ENCODE measurements at regions not wholly inside any gene's neighbourhood (a gene's known extent, or its start where the extent isn't known, plus 50 kb on each side); places are given as distances from the start of the nearest gene placed in this dataset.
"Not testable (repeated sequence)": the region's sequence is repeated elsewhere in the genome, so short reads cannot be mapped to it uniquely, and the experiment has no call there.

GRCh38 chr5:60436518-60436917 is 263.4 kb downstream of the DEPDC1B start:
- ATAC-seq (ENCODE audit: poor library complexity): no peak
- no peak for TF ChIP-seq CTCF (IDR thresholded peaks at IDR 0.05)
- no peak overlapping the region for H3K27ac Mint-ChIP-seq

GRCh38 chr5:60435808-60436207 is 264.2 kb downstream of the DEPDC1B start:
- Mint-ChIP-seq H3K4me3 (no peak overlapping the region), H3K4me1 (ENCODE audit: low read depth) (no peaks in the 10 kb centered on the region), H3K27me3 (no peaks in the 10 kb centered on the region), H3K36me3 (ENCODE audit: low read depth) (no peaks in the 10 kb centered on the region), H3K9me3 (no peaks in the 10 kb centered on the region), H3K27ac (no peak overlapping the region)
- no peak for DNase-seq
- ChIA-PET POLR2A (no interaction called here), CTCF (no interaction called here)
- H3K4me1 ChIP-seq (ENCODE audit: insufficient read depth, low read length): no peaks in the 10 kb centered on the region
- no peak for TF ChIP-seq CTCF (IDR thresholded peaks at IDR 0.05)
- H3K27ac ChIP-seq (ENCODE audit: low read depth in 1 of 2, low read length in 2 of 2): no peak overlapping the region
- peaks cover 0 to 7% of the 10 kb centered on the region in 2 experiments for H3K9me3 ChIP-seq (ENCODE audit: control insufficient read depth in 1 of 2, insufficient read depth in 1 of 2, low read length in 2 of 2)
- H3K27me3 ChIP-seq (ENCODE audit: control insufficient read depth in 1 of 2, insufficient read depth in 2 of 2, low read length in 2 of 2): no peaks in the 10 kb centered on the region
- no peak for ATAC-seq (ENCODE audit: poor library complexity)
- H3K4me3 ChIP-seq (ENCODE audit: low read length): no peak overlapping the region
- intact Hi-C loops (cut with DNase I, micrococcal nuclease): no loop called here
- H3K36me3 ChIP-seq (ENCODE audit: insufficient read depth, low read length): no peaks in the 10 kb centered on the region

More at GRCh38 chr5:60436518-60436917, 263.4 kb downstream of the DEPDC1B start:
- Histone ChIP-seq H3K27ac (ENCODE audit: low read depth in 1 of 2, low read length in 2 of 2) (no peak overlapping the region), H3K4me1 (ENCODE audit: insufficient read depth, low read length) (no peaks in the 10 kb centered on the region), H3K9me3 (ENCODE audit: control insufficient read depth in 1 of 2, insufficient read depth in 1 of 2, low read length in 2 of 2) (peaks cover 0 to 5% of the 10 kb centered on the region in 2 experiments), H3K4me3 (ENCODE audit: low read length) (no peak overlapping the region), H3K27me3 (ENCODE audit: control insufficient read depth in 1 of 2, insufficient read depth in 2 of 2, low read length in 2 of 2) (no peaks in the 10 kb centered on the region), H3K36me3 (ENCODE audit: insufficient read depth, low read length) (no peaks in the 10 kb centered on the region)
- ChIA-PET POLR2A (no interaction called here), CTCF (no interaction called here)
- H3K9me3 Mint-ChIP-seq: no peaks in the 10 kb centered on the region
- no peaks in the 10 kb centered on the region for H3K4me1 Mint-ChIP-seq (ENCODE audit: low read depth)
- DNase-seq: no peak
- intact Hi-C loops (cut with DNase I, micrococcal nuclease): no loop called here
- H3K27me3 Mint-ChIP-seq: no peaks in the 10 kb centered on the region
- no peak overlapping the region for H3K4me3 Mint-ChIP-seq
- no peaks in the 10 kb centered on the region for H3K36me3 Mint-ChIP-seq (ENCODE audit: low read depth)

- H3K27ac Mint-ChIP-seq; H3K27me3 Mint-ChIP-seq; intact Hi-C loops (cut with DNase I, micrococcal nuclease); H3K4me1 Mint-ChIP-seq (ENCODE audit: low read depth); CTCF ChIA-PET; H3K27ac ChIP-seq (ENCODE audit: low read depth in 1 of 2, low read length in 2 of 2); H3K9me3 Mint-ChIP-seq; H3K36me3 Mint-ChIP-seq (ENCODE audit: low read depth); H3K36me3 ChIP-seq (ENCODE audit: insufficient read depth, low read length); H3K4me1 ChIP-seq (ENCODE audit: insufficient read depth, low read length); DNase-seq; ATAC-seq (ENCODE audit: poor library complexity); H3K27me3 ChIP-seq (ENCODE audit: control insufficient read depth in 1 of 2, insufficient read depth in 2 of 2, low read length in 2 of 2); H3K4me3 ChIP-seq (ENCODE audit: low read length); POLR2A ChIA-PET; H3K9me3 ChIP-seq (ENCODE audit: control insufficient read depth in 1 of 2, insufficient read depth in 1 of 2, low read length in 2 of 2); H3K4me3 Mint-ChIP-seq: not testable (repeated sequence)
Measured at GRCh38 chr5:60426189-60426588, 273.8 kb downstream of the DEPDC1B start.

- H3K27ac Mint-ChIP-seq; H3K27me3 Mint-ChIP-seq; H3K27me3 ChIP-seq (ENCODE audit: control insufficient read depth in 1 of 2, insufficient read depth in 2 of 2, low read length in 2 of 2); DNase-seq; H3K4me1 Mint-ChIP-seq (ENCODE audit: low read depth); POLR2A ChIA-PET; H3K9me3 ChIP-seq (ENCODE audit: control insufficient read depth in 1 of 2, insufficient read depth in 1 of 2, low read length in 2 of 2); H3K36me3 Mint-ChIP-seq (ENCODE audit: low read depth); H3K9me3 Mint-ChIP-seq; CTCF ChIA-PET; H3K27ac ChIP-seq (ENCODE audit: low read depth in 1 of 2, low read length in 2 of 2); ATAC-seq (ENCODE audit: poor library complexity); H3K4me3 ChIP-seq (ENCODE audit: low read length); intact Hi-C loops (cut with DNase I, micrococcal nuclease); H3K36me3 ChIP-seq (ENCODE audit: insufficient read depth, low read length); H3K4me3 Mint-ChIP-seq; H3K4me1 ChIP-seq (ENCODE audit: insufficient read depth, low read length): not testable (repeated sequence)
Measured at GRCh38 chr5:60420773-60421172, 279.2 kb downstream of the DEPDC1B start.
